HepG2 (cell line): ENCODE measurements at regions not wholly inside any gene's neighbourhood (a gene's known extent, or its start where the extent isn't known, plus 50 kb on each side); places are given as distances from the start of the nearest gene placed in this dataset.

ENCODE experiments used
- ATAC-seq: fragments of 200-7000 bp; cut with Tn5 transposase; 3 replicates; pipeline ENCODE4 v1.9.1; 2020; ENCODE audit warnings: mild to moderate bottlenecking, moderate library complexity
- BruUV-seq: library from RNA; stranded (reverse); fragments of 400-500 nt; replicated peaks from 2 replicates; lab custom pipeline; 2021; lab: Mats Ljungman, UMichigan
- CTCF ChIA-PET: fragments of 300-600 bp; formaldehyde crosslinking; extraction: SDS; loops from one replicate; lab custom pipeline; 2021; ENCODE audit warnings: low total read pairs, inconsistent platforms, low intra/inter-chr PET ratio; lab: Yijun Ruan, JAX
- POLR2A ChIA-PET: fragments of 350-600 bp; sonication (Branson Sonifier 250); formaldehyde crosslinking; loops from one replicate; lab custom pipeline; 2020; ENCODE audit warnings: antibody characterized with exemption, inconsistent platforms; lab: Yijun Ruan, JAX
- DNase-seq: peaks from one replicate; pipeline ENCODE4 v3.0.0-alpha.2; 2015; ENCODE audit warnings: low spot score
- FAIRE-seq: peaks from 3 replicates; lab custom pipeline; 2011; peaks lifted over from hg19 to GRCh38; lab: Jason Lieb, UNC
- H2AFZ ChIP-seq: one replicate; pipeline ENCODE4 v1.6.1; 2011; ENCODE audit warnings: low read length, inconsistent platforms
- H3K27ac ChIP-seq: fragments of 300-600 bp; 3 replicates; pipeline ENCODE4 v1.8.0; 2011; ENCODE audit warnings: mixed run types, mild to moderate bottlenecking, mixed read lengths, low read length, inconsistent platforms; ENCODE audit not compliant: insufficient read depth; ENCODE audit errors: extremely low read length
- H3K27me3 ChIP-seq, 2 experiments: fragments of 200-600 bp in 1 of 2; 2 replicates in 1 of 2; 3 replicates in 1 of 2; pipeline versions ENCODE4 v1.6.0 to v1.8.0; 2011; ENCODE audit warnings: low read length in 2 of 2, mild to moderate bottlenecking in 2 of 2, moderate library complexity in 2 of 2, inconsistent platforms in 1 of 2; ENCODE audit not compliant: insufficient read depth in 2 of 2, control insufficient read depth in 1 of 2
- H3K36me3 ChIP-seq, 2 experiments: fragments of 200-600 bp in 1 of 2; replicated peaks in 1 of 2; 2 replicates in 1 of 2; 3 replicates in 1 of 2; pipeline versions ENCODE4 v1.5.1 to v1.8.0; 2011; ENCODE audit warnings: low read length in 2 of 2, inconsistent platforms in 1 of 2; ENCODE audit not compliant: insufficient read depth in 2 of 2, control insufficient read depth in 1 of 2
- H3K4me1 ChIP-seq: 2 replicates; pipeline ENCODE4 v1.5.1; 2012; ENCODE audit warnings: low read length, inconsistent platforms; ENCODE audit not compliant: insufficient read depth
- H3K4me2 ChIP-seq: 2 replicates; pipeline ENCODE4 v1.6.0; 2011; ENCODE audit warnings: low read depth, low read length, inconsistent platforms
- H3K4me3 ChIP-seq, 3 experiments: fragments of 200-600 bp in 1 of 3; sonication (generic), shearing (Covaris generic) in 1 of 3; replicated peaks in 1 of 3; 2 replicates each; pipeline ENCODE4 v1.5.1; 2011 to 2016; ENCODE audit warnings: low read length in 3 of 3, inconsistent platforms in 2 of 3, low read depth in 2 of 3, mild to moderate bottlenecking in 2 of 3, control low read depth in 1 of 3, mixed read lengths in 1 of 3; ENCODE audit not compliant: insufficient read depth in 1 of 3
- H3K79me2 ChIP-seq: one replicate; pipeline ENCODE4 v1.6.1; 2011; ENCODE audit warnings: low read length, inconsistent platforms; ENCODE audit not compliant: insufficient read depth
- H3K9ac ChIP-seq: 2 replicates; pipeline ENCODE4 v1.6.0; 2011; ENCODE audit warnings: mild to moderate bottlenecking, low read depth, low read length, inconsistent platforms; ENCODE audit not compliant: insufficient read depth
- H3K9me3 ChIP-seq: 2 replicates; pipeline ENCODE4 v1.5.1; 2012; ENCODE audit warnings: mild to moderate bottlenecking, low read length
- H4K20me1 ChIP-seq: 2 replicates; pipeline ENCODE4 v1.6.0; 2011; ENCODE audit warnings: inconsistent platforms, mild to moderate bottlenecking, low read length, moderate library complexity; ENCODE audit not compliant: insufficient read depth
- ATF7-NPFF ChIP-seq: sonication (generic); formaldehyde crosslinking; IDR thresholded peaks from 2 replicates; pipeline ENCODE4 v1.8.1; 2023; ENCODE audit warnings: mild to moderate bottlenecking, low read depth, missing genetic modification reagents, moderate library complexity
- DNMT3B ChIP-seq: conservative IDR thresholded peaks from 2 replicates; pipeline ENCODE4 v1.6.1; 2016; ENCODE audit warnings: missing biosample characterization, control low read depth
- ELK4 ChIP-seq: sonication (generic); formaldehyde crosslinking; IDR thresholded peaks from 2 replicates; pipeline ENCODE4 v1.9.0; 2021; ENCODE audit warnings: missing genetic modification reagents, borderline replicate concordance
- HMGA1 ChIP-seq: sonication (generic); formaldehyde crosslinking; conservative IDR thresholded peaks from 2 replicates; pipeline ENCODE4 v1.4.0; 2020; ENCODE audit warnings: missing genetic modification reagents
- MIXL1 ChIP-seq: IDR thresholded peaks from 2 replicates; pipeline ENCODE4 v1.6.1; 2016
- NFE2L1 ChIP-seq: sonication (generic); formaldehyde crosslinking; IDR thresholded peaks from 2 replicates; pipeline ENCODE4 v1.4.0; 2020; ENCODE audit warnings: missing genetic modification reagents, mild to moderate bottlenecking, borderline replicate concordance
- SP5 ChIP-seq: IDR thresholded peaks from 2 replicates; pipeline ENCODE4 v1.6.1; 2016; ENCODE audit warnings: low read depth, borderline replicate concordance
- SRSF1 ChIP-seq: fragments of 200-400 bp; formaldehyde crosslinking; optimal IDR thresholded peaks from 2 replicates; pipeline ENCODE3; 2017; ENCODE audit warnings: mild to moderate bottlenecking, low read depth, low read length, moderate library complexity
- TOPORS ChIP-seq: sonication (generic); formaldehyde crosslinking; IDR thresholded peaks from 2 replicates; pipeline ENCODE4 v1.8.0; 2023; ENCODE audit warnings: mild to moderate bottlenecking, missing genetic modification reagents
- ZFAT ChIP-seq: sonication (generic); formaldehyde crosslinking; conservative IDR thresholded peaks from 2 replicates; pipeline ENCODE4 v1.8.1; 2023; ENCODE audit warnings: missing genetic modification reagents, inconsistent platforms
- ZNF580 ChIP-seq: IDR thresholded peaks from 2 replicates; pipeline ENCODE4 v1.6.1; 2016; ENCODE audit warnings: low read depth, borderline replicate concordance
- WGBS: methylation state at CpG from one replicate; pipeline ENCODE4 v1.1.6; 2017; ENCODE audit warnings: low lambda C conversion rate; 5-methylcytosine and 5-hydroxymethylcytosine counted together
- in situ Hi-C: cut with HindIII; loops from 2 replicates; pipeline ENCODE4 v1.10.0; 2017; ENCODE audit warnings: low pct_unique_long_range_greater_than_20kb; ENCODE audit not compliant: extremely low pct_ligation_motif_present
- intact Hi-C: fragments of 100-400 bp; cut with micrococcal nuclease; formaldehyde crosslinking; loops from one replicate; pipeline ENCODE4 v1.10.0; 2022; ENCODE audit not compliant: unreplicated experiment

- ChIA-PET CTCF (no interaction called here), POLR2A (no interaction called here)
- in situ Hi-C loops: no loop called here
Measured at GRCh38 chr3:94356581-94356980, 293.7 kb downstream of the NSUN3 start.

GRCh38 chr3:94359996-94360395, 297.1 kb downstream of the NSUN3 start:
- CTCF ChIA-PET: no interaction called here
- no peak overlapping the region for H2AFZ ChIP-seq
- H3K27ac ChIP-seq: no peak overlapping the region
- no peaks in the 10 kb centered on the region for H3K4me1 ChIP-seq
- no peaks in the 10 kb centered on the region for H3K9me3 ChIP-seq
- in situ Hi-C loops: no loop called here
- 22% methylated on average over 2 of the region's 2 CpGs for WGBS
- H3K4me3 ChIP-seq: no peak overlapping the region
- no peak for DNase-seq
- POLR2A ChIA-PET: no interaction called here
- ATAC-seq: no peak
- no peak overlapping the region for H3K9ac ChIP-seq
- TF ChIP-seq ZNF580: no peak
- no peak for TF ChIP-seq SRSF1
- TF ChIP-seq ELK4 (CRISPR knock-in tag): no peak
- no peak for TF ChIP-seq NFE2L1 (CRISPR knock-in tag)
- no peak for TF ChIP-seq MIXL1 (CRISPR knock-in tag)
- no peak for TF ChIP-seq DNMT3B (CRISPR knock-in tag)
- TF ChIP-seq HMGA1 (CRISPR knock-in tag): no peak
- TF ChIP-seq ZFAT (CRISPR knock-in tag): no peak
- TF ChIP-seq ATF7-NPFF (CRISPR knock-in tag): no peak
- TF ChIP-seq, all 625 proteins: peak for 0
- no peaks in the 10 kb centered on the region for H3K27me3 ChIP-seq
- H4K20me1 ChIP-seq: no peaks in the 10 kb centered on the region
- intact Hi-C loops: no loop called here
- no TSS peak for BruUV-seq
- H3K79me2 ChIP-seq: no peaks in the 10 kb centered on the region
- H3K36me3 ChIP-seq: no peaks in the 10 kb centered on the region
- no peak overlapping the region for H3K4me2 ChIP-seq
- FAIRE-seq: no peak

More at GRCh38 chr3:94356581-94356980, 293.7 kb downstream of the NSUN3 start:
- no TSS peak for BruUV-seq
- Histone ChIP-seq H3K36me3 (no peaks in the 10 kb centered on the region), H3K9ac (no peak overlapping the region), H3K4me2 (no peak overlapping the region), H3K4me1 (no peaks in the 10 kb centered on the region), H4K20me1 (no peaks in the 10 kb centered on the region), H3K27ac (no peak overlapping the region), H2AFZ (no peak overlapping the region), H3K9me3 (no peaks in the 10 kb centered on the region), H3K27me3 (no peaks in the 10 kb centered on the region), H3K79me2 (no peaks in the 10 kb centered on the region), H3K4me3 (no peak overlapping the region)
- ATAC-seq (no peak), DNase-seq (no peak), FAIRE-seq (no peak)
- intact Hi-C loops: no loop called here
- TF ChIP-seq TOPORS (CRISPR knock-in tag) (no peak), SP5 (CRISPR knock-in tag) (no peak)
- WGBS: 5% methylated on average over 1 of the region's 1 CpG
